Mesendoderm (in vitro differentiated cells): ENCODE measurements at regions not wholly inside any gene's neighbourhood (a gene's known extent, or its start where the extent isn't known, plus 50 kb on each side); places are given as distances from the start of the nearest gene placed in this dataset.

Source experiments
- DNase-seq: peaks from one replicate; pipeline ENCODE4 v3.0.0; 2013
- H2AK5ac ChIP-seq: 2 replicates; pipeline ENCODE4 v1.6.1; 2013; ENCODE audit warnings: low read length, inconsistent platforms
- H2BK120ac ChIP-seq: 2 replicates; pipeline ENCODE4 v1.6.1; 2013; ENCODE audit warnings: low read depth, mild to moderate bottlenecking, low read length, moderate library complexity, mixed read lengths
- H2BK15ac ChIP-seq: replicated peaks from 2 replicates; pipeline ENCODE4 v1.6.1; 2013; ENCODE audit warnings: low read depth, mild to moderate bottlenecking, moderate library complexity
- H2BK5ac ChIP-seq: 2 replicates; pipeline ENCODE4 v1.6.1; 2013; ENCODE audit warnings: low read length, inconsistent platforms
- H3K18ac ChIP-seq: 2 replicates; pipeline ENCODE4 v1.6.1; 2013; ENCODE audit warnings: mild to moderate bottlenecking, low read length, mixed read lengths
- H3K23ac ChIP-seq: one replicate; pipeline ENCODE4 v1.6.1; 2013; ENCODE audit warnings: low read length
- H3K27ac ChIP-seq: 2 replicates; pipeline ENCODE4 v1.5.1; 2013; ENCODE audit warnings: low read depth, mild to moderate bottlenecking, inconsistent platforms, low read length, moderate library complexity
- H3K27me3 ChIP-seq: 2 replicates; pipeline ENCODE4 v1.6.1; 2013; ENCODE audit warnings: low read length, control low read depth, mild to moderate bottlenecking, inconsistent platforms; ENCODE audit not compliant: insufficient read depth, poor library complexity
- H3K36me3 ChIP-seq: 2 replicates; pipeline ENCODE4 v1.6.1; 2013; ENCODE audit warnings: low read length, inconsistent platforms; ENCODE audit not compliant: control insufficient read depth, insufficient read depth
- H3K4ac ChIP-seq: one replicate; pipeline ENCODE4 v1.6.1; 2013; ENCODE audit warnings: low read depth, mild to moderate bottlenecking, low read length, moderate library complexity
- H3K4me1 ChIP-seq: 2 replicates; pipeline ENCODE4 v1.6.1; 2013; ENCODE audit warnings: low read depth, low read length, inconsistent platforms; ENCODE audit not compliant: control insufficient read depth
- H3K4me2 ChIP-seq: 2 replicates; pipeline ENCODE4 v1.6.1; 2013; ENCODE audit warnings: low read length
- H3K4me3 ChIP-seq: 2 replicates; pipeline ENCODE4 v1.5.1; 2013; ENCODE audit warnings: mild to moderate bottlenecking, low read length
- H3K56ac ChIP-seq: one replicate; pipeline ENCODE4 v1.6.1; 2013; ENCODE audit warnings: low read length
- H3K79me1 ChIP-seq: 2 replicates; pipeline ENCODE4 v1.6.1; 2013; ENCODE audit warnings: low read length, inconsistent platforms
- H3K79me2 ChIP-seq: 2 replicates; pipeline ENCODE4 v1.6.1; 2013; ENCODE audit warnings: mild to moderate bottlenecking, low read length; ENCODE audit not compliant: control insufficient read depth, insufficient read depth
- H3K9ac ChIP-seq: 2 replicates; pipeline ENCODE4 v1.6.1; 2013; ENCODE audit warnings: low read length, inconsistent platforms
- H4K5ac ChIP-seq: one replicate; pipeline ENCODE4 v1.6.1; 2013; ENCODE audit warnings: low read length
- H4K8ac ChIP-seq: one replicate; pipeline ENCODE4 v1.6.1; 2013; ENCODE audit warnings: low read depth, mild to moderate bottlenecking, control low read depth, low read length, moderate library complexity
- WGBS: extraction: QIAGEN DNeasy Blood & Tissue Kit; methylation state at CpG from one replicate; pipeline ENCODE4 v1.1.7; 2013; ENCODE audit warnings: low lambda C conversion rate, missing lambda C conversion rate; ENCODE audit not compliant: insufficient coverage; ENCODE audit errors: extremely low coverage; 5-methylcytosine and 5-hydroxymethylcytosine counted together

DNA sequence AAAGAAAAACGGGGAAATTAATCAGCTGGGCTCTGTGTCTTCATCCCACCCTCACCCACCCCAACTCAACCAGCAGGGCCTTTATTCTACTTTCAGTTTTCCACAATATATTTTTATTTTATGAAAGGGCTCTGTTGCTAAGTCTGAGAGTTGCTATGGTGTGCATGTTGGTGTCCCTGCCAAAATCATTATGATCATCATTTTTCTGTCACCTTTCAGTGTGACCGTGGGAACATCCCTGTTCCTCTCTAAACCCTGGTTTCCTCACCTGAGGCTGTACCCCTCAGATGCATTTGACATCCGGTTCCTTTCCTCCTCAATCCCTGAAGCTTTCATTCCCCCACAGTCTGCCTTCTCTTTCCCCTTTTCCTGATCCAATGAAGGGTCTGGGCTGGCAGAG is 180.5 kb downstream of the ZFP36L2 start:
- Histone ChIP-seq H2BK5ac (no peak overlapping the region), H3K4me1 (peaks cover 7% of the 10 kb centered on the region), H3K4me2 (no peak overlapping the region), H3K79me2 (no peaks in the 10 kb centered on the region), H3K79me1 (no peaks in the 10 kb centered on the region), H3K18ac (no peak overlapping the region), H3K27me3 (no peaks in the 10 kb centered on the region), H4K8ac (no peak overlapping the region), H2BK120ac (no peak overlapping the region), H3K4me3 (no peak overlapping the region), H2AK5ac (no peak overlapping the region), H2BK15ac (no peak overlapping the region), H3K9ac (no peak overlapping the region), H3K23ac (peak overlapping the region; percentile 39), H4K5ac (no peak overlapping the region), H3K27ac (no peak overlapping the region), H3K56ac (no peak overlapping the region), H3K36me3 (no peaks in the 10 kb centered on the region), H3K4ac (no peak overlapping the region)
- no CpG with 5 or more reads among the region's 3 CpGs for WGBS
- DNase-seq: no peak

DNA sequence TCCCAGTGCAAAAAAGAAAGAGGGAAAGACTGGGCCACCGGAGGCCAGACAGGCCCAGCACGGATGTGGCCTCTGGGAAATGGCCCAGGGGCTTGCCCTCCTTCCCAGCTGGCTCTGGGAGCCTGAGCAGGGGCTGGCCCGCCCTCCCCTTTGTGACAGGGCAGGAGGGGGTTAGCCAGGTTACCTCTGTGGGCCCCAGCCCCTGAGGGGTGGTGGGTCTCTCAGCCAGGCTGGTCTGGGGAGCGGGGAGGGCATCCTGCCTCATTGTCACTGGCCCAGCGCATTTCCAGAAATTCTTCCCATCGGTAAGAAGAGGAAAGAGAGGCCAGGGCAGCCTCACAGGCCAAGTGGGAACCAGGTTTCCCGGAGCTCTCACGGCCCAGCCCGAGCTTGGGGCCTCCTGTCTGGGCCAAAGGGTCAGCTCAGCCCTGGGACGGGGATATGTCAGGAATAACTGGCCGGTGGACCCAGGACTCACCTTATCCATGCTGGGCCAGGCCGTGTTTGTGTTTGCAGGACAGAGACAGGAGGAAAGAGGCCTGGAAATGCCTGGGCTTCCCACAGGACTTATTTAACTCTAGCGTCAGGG is 182.2 kb downstream of the ZFP36L2 start:
- no peaks in the 10 kb centered on the region for H3K36me3 ChIP-seq
- no peak for DNase-seq
- no peak overlapping the region for H3K4me2 ChIP-seq
- no peak overlapping the region for H2BK5ac ChIP-seq
- peak overlapping the region; percentile 31 for H2BK120ac ChIP-seq
- H3K4ac ChIP-seq: no peak overlapping the region
- H3K27ac ChIP-seq: no peak overlapping the region
- no peak overlapping the region for H3K23ac ChIP-seq
- no peak overlapping the region for H3K4me3 ChIP-seq
- no peak overlapping the region for H2BK15ac ChIP-seq
- H3K9ac ChIP-seq: no peak overlapping the region
- peaks cover 7% of the 10 kb centered on the region for H3K4me1 ChIP-seq
- no peak overlapping the region for H4K8ac ChIP-seq
- H4K5ac ChIP-seq: no peak overlapping the region
- H3K18ac ChIP-seq: no peak overlapping the region
- H3K79me2 ChIP-seq: no peaks in the 10 kb centered on the region
- no CpG with 5 or more reads among the region's 13 CpGs for WGBS
- H2AK5ac ChIP-seq: no peak overlapping the region
- no peaks in the 10 kb centered on the region for H3K27me3 ChIP-seq
- H3K79me1 ChIP-seq: no peaks in the 10 kb centered on the region
- H3K56ac ChIP-seq: no peak overlapping the region

DNA sequence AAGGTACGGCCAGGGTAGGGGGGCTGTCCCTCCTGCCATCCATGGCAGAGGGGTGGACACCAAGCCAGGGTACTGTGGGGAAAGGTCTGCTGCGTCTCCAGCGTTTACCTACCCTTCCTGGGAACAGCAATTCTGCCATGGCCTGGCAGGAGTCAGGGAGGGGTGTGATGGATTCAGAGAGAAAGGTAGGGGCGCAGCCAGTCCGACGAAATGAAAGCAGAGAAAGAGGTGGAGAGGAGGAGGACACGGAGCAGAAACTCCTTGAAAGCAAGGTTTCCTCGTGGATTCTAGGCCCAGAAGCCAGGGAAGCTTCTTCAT is 182.9 kb downstream of the ZFP36L2 start:
- no CpG with 5 or more reads among the region's 8 CpGs for WGBS
- Histone ChIP-seq H3K27ac (no peak overlapping the region), H3K36me3 (no peaks in the 10 kb centered on the region), H3K4me1 (peaks cover 7% of the 10 kb centered on the region), H3K18ac (peak overlapping the region; percentile 28), H3K4me3 (no peak overlapping the region), H3K23ac (peak overlapping the region; percentile 24), H3K79me1 (no peaks in the 10 kb centered on the region), H2BK120ac (no peak overlapping the region), H4K8ac (no peak overlapping the region), H3K27me3 (no peaks in the 10 kb centered on the region), H2BK5ac (peak overlapping the region; percentile 20), H3K4ac (no peak overlapping the region), H3K79me2 (no peaks in the 10 kb centered on the region), H3K4me2 (no peak overlapping the region), H3K56ac (peak overlapping the region; percentile 64), H2AK5ac (peak overlapping the region; percentile 59), H2BK15ac (no peak overlapping the region), H3K9ac (no peak overlapping the region), H4K5ac (peak overlapping the region; percentile 9)
- no peak for DNase-seq

DNA sequence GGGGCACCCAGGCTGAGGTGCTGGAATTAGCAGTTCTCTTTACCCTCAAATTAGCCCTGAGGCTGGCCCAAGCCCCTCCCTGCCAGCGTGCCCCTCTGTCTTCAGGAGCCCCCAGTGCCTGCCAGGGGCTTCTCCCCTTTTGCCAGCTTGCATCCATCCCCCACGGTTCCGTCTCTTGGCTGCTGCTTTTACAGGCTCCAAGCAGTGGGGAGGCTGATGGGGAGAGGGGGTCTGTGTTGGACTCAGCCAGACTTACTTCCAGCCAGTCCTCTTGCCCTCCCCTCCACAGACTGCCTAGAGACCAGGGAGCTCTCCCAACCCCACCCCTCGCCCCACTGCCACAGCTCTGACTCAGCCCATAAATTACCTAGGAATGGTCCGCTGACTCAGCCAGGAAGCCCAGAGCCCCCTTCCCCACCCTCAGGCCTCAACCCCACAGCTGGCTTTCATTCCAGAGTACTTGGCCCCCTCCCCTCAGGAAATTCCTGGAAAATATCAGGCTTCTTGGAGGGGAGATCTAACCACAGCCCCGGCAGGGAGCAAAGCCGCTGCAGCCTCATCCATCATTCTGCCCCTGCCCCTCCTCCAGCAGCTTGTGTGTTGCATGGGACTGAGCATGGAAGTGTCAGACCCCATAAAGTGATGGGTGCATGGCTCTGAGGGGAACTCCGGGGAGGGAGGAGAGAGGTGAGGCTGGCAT is 184.6 kb downstream of the ZFP36L2 start:
- no peak overlapping the region for H2BK15ac ChIP-seq
- H2BK120ac ChIP-seq: peak overlapping the region; percentile 3
- no peaks in the 10 kb centered on the region for H3K27me3 ChIP-seq
- peak overlapping the region; percentile 74 for H3K23ac ChIP-seq
- peak overlapping the region; percentile 73 for H3K27ac ChIP-seq
- H3K79me2 ChIP-seq: no peaks in the 10 kb centered on the region
- H4K5ac ChIP-seq: no peak overlapping the region
- H3K18ac ChIP-seq: peak overlapping the region; percentile 11
- no CpG with 5 or more reads among the region's 8 CpGs for WGBS
- no peak overlapping the region for H4K8ac ChIP-seq
- peak overlapping the region; percentile 74 for H2BK5ac ChIP-seq
- peak; percentile 99 for DNase-seq
- H3K4me2 ChIP-seq: no peak overlapping the region
- no peak overlapping the region for H2AK5ac ChIP-seq
- peak overlapping the region; percentile 73 for H3K56ac ChIP-seq
- no peak overlapping the region for H3K4me3 ChIP-seq
- H3K4me1 ChIP-seq: peaks cover 7% of the 10 kb centered on the region
- peak overlapping the region; percentile 33 for H3K9ac ChIP-seq
- peak overlapping the region; percentile 21 for H3K4ac ChIP-seq
- H3K79me1 ChIP-seq: no peaks in the 10 kb centered on the region
- no peaks in the 10 kb centered on the region for H3K36me3 ChIP-seq

DNA sequence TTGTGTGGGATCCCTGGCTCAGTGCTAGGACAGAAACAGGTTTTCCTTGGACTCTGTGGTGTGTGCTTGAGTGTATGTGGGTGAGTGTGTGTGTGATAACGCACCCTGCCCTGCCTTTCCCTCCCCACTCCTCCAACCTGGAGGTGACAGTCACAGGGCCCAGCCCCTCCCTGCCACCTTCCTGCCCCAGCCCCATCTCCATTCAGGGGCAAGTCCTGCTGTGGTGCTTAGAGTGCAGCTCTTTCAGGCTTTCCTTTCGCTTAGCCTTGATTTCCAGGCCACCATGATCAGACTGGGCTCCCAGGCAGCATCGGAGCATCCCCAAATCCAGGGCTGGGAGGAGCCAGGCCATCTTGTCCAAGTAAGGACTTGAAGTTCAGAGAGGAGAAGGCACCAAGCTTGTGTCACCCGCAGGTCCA is 185.2 kb downstream of the ZFP36L2 start:
- Histone ChIP-seq H3K56ac (peak overlapping the region; percentile 73), H3K4me2 (no peak overlapping the region), H2BK5ac (peak overlapping the region; percentile 23), H4K5ac (no peak overlapping the region), H3K4me3 (no peak overlapping the region), H3K4ac (peak overlapping the region; percentile 21), H2AK5ac (peak overlapping the region; percentile 19), H3K18ac (peak overlapping the region; percentile 11), H3K79me2 (no peaks in the 10 kb centered on the region), H3K79me1 (no peaks in the 10 kb centered on the region), H3K23ac (peak overlapping the region; percentile 74), H2BK15ac (no peak overlapping the region), H4K8ac (no peak overlapping the region), H3K36me3 (no peaks in the 10 kb centered on the region), H3K27me3 (no peaks in the 10 kb centered on the region), H3K9ac (peak overlapping the region; percentile 22), H2BK120ac (peak overlapping the region; percentile 3), H3K27ac (peak overlapping the region; percentile 73), H3K4me1 (peaks cover 7% of the 10 kb centered on the region)
- no CpG with 5 or more reads among the region's 4 CpGs for WGBS
- DNase-seq: peak; percentile 41
